Effector memory CD4-positive, alpha-beta T cell (primary cell): ENCODE measurements at regions not wholly inside any gene's neighbourhood (a gene's known extent, or its start where the extent isn't known, plus 50 kb on each side); places are given as distances from the start of the nearest gene placed in this dataset.

Source experiments
- DNase-seq, 3 donors: peaks; one replicate each; pipeline ENCODE4 v3.0.0-alpha.2; 2020
- H3K27ac ChIP-seq: 2 replicates; pipeline ENCODE4 v1.7.0; 2013; ENCODE audit warnings: mild to moderate bottlenecking, low read length, moderate library complexity; ENCODE audit not compliant: insufficient read depth, poor library complexity, severe bottlenecking
- H3K27me3 ChIP-seq: replicated peaks from 2 replicates; pipeline ENCODE4 v1.7.0; 2013; ENCODE audit warnings: mild to moderate bottlenecking, low read length; ENCODE audit not compliant: insufficient read depth, control insufficient read depth, poor library complexity, severe bottlenecking
- H3K36me3 ChIP-seq: 2 replicates; pipeline ENCODE4 v1.7.0; 2013; ENCODE audit warnings: mild to moderate bottlenecking, low read length, moderate library complexity; ENCODE audit not compliant: control insufficient read depth, insufficient read depth
- H3K4me1 ChIP-seq: 2 replicates; pipeline ENCODE4 v1.7.0; 2013; ENCODE audit warnings: low read length, mild to moderate bottlenecking; ENCODE audit not compliant: control insufficient read depth, insufficient read depth, poor library complexity, severe bottlenecking
- H3K4me3 ChIP-seq: 2 replicates; pipeline ENCODE4 v1.7.0; 2013; ENCODE audit warnings: low read length, low read depth, mild to moderate bottlenecking; ENCODE audit not compliant: insufficient read depth, poor library complexity, severe bottlenecking
- H3K9me3 ChIP-seq: 2 replicates; pipeline ENCODE4 v1.7.0; 2013; ENCODE audit warnings: mild to moderate bottlenecking, low read length, moderate library complexity; ENCODE audit not compliant: control insufficient read depth

DNA sequence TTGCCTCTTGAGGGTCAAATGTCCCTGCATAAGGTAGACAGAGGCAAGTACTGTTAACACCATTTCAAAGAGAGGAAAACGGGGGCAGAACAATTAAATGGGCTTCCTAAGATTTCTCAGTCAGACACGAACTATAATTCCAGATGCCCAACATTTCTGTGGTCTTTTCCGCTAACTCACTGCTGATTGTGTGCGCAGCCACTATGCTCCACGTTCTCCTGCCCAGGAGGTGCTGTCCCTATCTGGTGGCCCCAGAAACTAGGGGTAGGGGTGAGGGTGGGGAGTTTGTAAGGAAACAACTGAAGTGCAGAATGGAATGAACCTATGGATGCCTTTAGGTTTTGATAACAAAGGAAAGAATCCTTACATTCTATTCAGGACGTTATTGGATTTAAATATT lies 86.1 kb upstream of the BACH2 start:
- no peak overlapping the region for H3K4me3 ChIP-seq
- no peaks in the 10 kb centered on the region for H3K9me3 ChIP-seq
- H3K4me1 ChIP-seq = peaks cover 8% of the 10 kb centered on the region
- DNase-seq = no peak
- H3K27ac ChIP-seq = no peak overlapping the region
- H3K36me3 ChIP-seq = no peaks in the 10 kb centered on the region
- H3K27me3 ChIP-seq = no peaks in the 10 kb centered on the region

DNA sequence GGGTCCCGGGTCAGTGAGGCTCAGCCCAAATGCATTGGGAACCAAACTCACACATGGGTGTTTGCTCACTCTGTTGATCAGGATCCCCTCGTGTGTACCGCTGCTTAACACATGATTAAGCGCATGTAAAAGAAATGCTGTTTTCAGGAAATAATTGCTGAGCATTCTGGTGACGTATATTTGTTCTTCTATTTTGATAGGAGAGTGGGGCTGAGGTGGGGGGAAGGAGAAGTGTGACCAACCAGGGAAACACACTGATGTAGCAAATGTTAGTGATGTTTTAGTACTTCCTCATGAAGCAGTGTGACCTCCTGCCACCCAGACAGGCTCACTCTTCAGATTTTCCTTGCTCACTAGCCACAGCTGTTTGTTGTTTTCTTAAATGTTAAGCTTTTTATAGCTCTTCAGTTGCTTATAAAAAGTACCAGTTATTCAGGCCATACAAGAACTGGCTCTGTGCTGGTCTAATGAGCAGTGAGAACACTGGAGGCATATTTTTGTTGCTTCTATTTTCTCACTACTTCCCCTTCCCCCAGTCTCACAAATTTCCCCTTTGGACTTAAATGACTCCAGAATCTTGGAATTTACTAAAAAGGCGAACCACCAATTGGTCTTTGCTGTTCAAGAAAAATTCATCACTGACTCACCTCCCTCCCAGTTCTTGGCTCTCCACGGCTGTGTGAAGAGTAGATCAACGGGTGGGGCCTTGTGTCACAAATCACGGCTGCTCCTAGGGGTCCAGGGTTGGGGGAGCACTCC lies 79.2 kb upstream of the BACH2 start:
- Histone ChIP-seq H3K36me3 (no peaks in the 10 kb centered on the region), H3K9me3 (no peaks in the 10 kb centered on the region), H3K4me3 (no peak overlapping the region), H3K4me1 (no peaks in the 10 kb centered on the region), H3K27ac (no peak overlapping the region), H3K27me3 (no peaks in the 10 kb centered on the region)
- no peak for DNase-seq

DNA sequence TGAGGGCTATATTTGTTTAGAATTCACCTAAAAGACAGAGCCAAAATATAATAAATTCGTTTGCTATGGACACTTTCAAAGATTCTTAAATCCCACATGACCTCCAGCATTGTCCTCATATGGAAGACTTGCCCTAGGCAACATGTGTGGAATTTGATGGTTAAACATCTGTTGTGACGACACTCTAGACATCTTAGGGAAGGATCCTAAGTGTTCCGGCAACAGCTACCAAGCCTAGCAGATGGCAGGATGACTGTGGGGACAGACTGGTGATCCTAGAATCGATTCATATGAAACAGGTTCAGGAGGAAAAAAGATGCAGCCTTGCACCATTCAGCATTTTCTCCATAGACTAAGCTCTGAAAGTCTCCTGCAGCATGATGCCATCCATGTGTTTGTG lies 77.6 kb upstream of the BACH2 start:
- Histone ChIP-seq H3K9me3 (no peaks in the 10 kb centered on the region), H3K36me3 (no peaks in the 10 kb centered on the region), H3K4me1 (no peaks in the 10 kb centered on the region), H3K27me3 (no peaks in the 10 kb centered on the region), H3K4me3 (no peak overlapping the region), H3K27ac (no peak overlapping the region)
- no peak for DNase-seq

DNA sequence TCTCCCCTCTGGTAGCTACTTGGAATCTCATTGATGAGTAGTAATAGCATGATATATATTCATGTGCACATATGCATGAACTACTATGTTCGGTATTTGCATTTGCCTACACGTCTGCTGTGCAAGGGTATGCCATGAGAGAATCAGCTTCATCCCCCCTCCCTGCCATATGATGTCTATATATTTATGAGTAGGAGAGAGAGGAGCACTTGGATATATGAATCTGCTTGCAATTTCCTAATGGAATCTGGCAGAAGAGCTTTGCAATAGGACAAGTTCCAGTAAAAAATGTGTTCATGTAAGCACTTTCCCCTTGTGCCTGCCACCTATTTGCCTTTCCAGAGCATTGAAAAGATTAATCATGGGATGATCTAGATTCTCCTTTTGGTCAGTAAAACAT lies 76.2 kb upstream of the BACH2 start:
- Histone ChIP-seq H3K36me3 (no peaks in the 10 kb centered on the region), H3K4me1 (no peaks in the 10 kb centered on the region), H3K27ac (no peak overlapping the region), H3K27me3 (no peaks in the 10 kb centered on the region), H3K4me3 (no peak overlapping the region), H3K9me3 (no peaks in the 10 kb centered on the region)
- no peak for DNase-seq

DNA sequence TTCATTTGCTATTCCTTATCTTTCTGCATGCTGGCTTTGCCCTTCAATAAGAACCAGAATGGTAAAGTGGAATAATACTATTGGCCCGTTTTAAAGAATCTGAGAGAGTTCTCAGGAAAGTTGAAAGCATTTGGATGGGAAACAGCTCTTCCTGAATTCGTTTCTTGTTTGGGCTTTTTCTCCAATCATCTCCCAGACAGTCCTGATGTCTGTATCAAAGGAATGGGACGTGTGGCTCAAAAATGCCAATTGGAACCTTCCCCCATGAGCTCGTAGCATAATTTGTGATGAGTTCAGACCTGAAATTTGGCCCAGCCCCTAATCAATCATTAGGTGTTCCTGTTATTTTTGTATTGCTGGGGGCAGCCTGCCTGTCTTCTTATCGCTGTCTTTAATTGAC lies 75.8 kb upstream of the BACH2 start:
- no peaks in the 10 kb centered on the region for H3K9me3 ChIP-seq
- no peak overlapping the region for H3K27ac ChIP-seq
- no peaks in the 10 kb centered on the region for H3K27me3 ChIP-seq
- H3K4me1 ChIP-seq = no peaks in the 10 kb centered on the region
- DNase-seq = no peak
- no peaks in the 10 kb centered on the region for H3K36me3 ChIP-seq
- no peak overlapping the region for H3K4me3 ChIP-seq

DNA sequence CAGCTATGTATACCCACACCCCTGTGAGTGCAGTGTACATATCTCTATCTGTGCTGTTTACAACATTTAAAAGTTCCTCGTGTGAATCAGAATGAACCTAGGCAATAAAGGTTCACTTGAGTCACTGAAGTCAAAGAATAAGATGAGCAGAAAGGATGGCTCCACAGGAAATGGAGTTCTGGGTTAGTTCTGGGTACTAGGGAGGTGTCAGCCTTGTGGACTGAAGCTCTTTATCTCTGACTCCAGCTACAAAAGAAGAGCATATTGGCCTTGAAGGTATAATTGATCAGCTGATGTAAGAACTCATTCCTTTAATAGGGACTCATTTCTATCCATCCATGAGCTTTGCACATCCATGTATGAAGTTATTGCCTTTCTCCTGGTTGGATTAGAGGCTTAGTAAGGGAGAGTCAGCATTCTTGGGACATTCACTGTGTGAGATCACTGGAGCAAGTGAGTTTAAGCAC lies 73.9 kb upstream of the BACH2 start:
- no peak for DNase-seq
- H3K4me1 ChIP-seq = no peaks in the 10 kb centered on the region
- no peak overlapping the region for H3K27ac ChIP-seq
- no peak overlapping the region for H3K4me3 ChIP-seq
- no peaks in the 10 kb centered on the region for H3K36me3 ChIP-seq
- H3K27me3 ChIP-seq = peaks cover 2% of the 10 kb centered on the region
- H3K9me3 ChIP-seq = no peaks in the 10 kb centered on the region

DNA sequence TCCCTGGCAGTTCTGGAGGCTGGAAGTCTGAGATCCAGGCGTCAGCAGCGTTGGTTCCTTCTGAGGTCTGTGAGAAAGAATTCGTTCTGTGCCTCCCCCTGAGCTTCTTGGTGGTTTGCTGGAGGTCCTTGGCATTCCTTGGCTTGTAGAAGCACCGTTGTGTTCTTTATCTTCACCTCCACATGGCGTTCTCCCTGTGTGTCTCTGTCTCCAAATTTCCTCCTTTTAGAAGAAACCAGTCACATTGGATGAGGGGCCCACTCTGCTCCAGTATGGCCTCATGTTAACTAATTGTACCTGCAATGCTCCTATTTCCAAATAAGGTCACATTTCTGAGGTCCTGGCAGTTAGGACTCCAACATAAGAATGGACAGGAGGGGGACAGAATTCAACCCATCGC lies 73.0 kb upstream of the BACH2 start:
- Histone ChIP-seq H3K4me3 (no peak overlapping the region), H3K4me1 (no peaks in the 10 kb centered on the region), H3K27ac (no peak overlapping the region), H3K9me3 (no peaks in the 10 kb centered on the region), H3K27me3 (peaks cover 2% of the 10 kb centered on the region), H3K36me3 (no peaks in the 10 kb centered on the region)
- DNase-seq = no peak

DNA sequence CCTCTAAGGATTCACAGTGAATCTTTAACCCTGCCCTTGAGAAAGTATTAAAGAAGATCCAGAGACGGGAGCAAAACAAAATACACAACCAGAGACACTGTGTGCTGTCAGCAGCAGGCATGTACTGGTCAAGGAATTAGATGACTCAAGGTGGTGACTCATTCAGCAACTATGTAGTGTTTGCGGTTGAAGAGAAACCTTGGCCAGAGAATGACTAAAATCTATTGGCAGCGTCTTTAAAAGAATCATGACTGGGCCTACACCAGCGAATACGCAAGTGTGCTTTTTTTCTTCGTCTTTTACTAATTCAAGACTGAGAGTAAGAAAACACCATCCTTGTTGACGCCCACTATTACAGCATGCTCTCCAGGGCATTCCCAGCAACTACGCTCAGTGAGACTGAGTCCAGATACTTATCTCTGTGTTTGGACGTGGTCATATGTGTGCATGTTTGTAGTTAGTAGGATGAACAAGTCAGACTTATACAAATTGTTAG lies 72.4 kb upstream of the BACH2 start:
- Histone ChIP-seq H3K4me1 (no peaks in the 10 kb centered on the region), H3K4me3 (no peak overlapping the region), H3K36me3 (no peaks in the 10 kb centered on the region), H3K27ac (no peak overlapping the region), H3K9me3 (no peaks in the 10 kb centered on the region), H3K27me3 (peaks cover 2% of the 10 kb centered on the region)
- no peak for DNase-seq

DNA sequence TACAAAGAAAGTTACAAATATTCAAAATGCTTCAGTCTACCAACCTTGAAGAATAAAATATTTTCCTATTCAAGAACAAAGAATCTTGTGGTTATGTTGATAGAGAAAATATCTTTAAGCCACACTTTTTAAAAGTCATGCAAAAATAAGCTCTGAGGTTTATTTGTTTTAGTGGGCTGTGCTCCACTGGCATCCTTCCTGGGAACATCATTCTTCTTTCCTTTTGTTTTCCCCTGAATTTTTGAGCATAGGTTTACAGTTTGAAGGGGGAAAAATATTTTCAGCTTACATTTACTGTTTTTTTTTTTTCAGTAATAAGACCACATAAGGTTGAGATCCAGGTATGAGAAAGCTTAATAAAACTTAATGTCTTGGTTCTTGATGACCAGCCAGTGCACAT lies 72.0 kb upstream of the BACH2 start:
- H3K27me3 ChIP-seq = peaks cover 2% of the 10 kb centered on the region
- DNase-seq = no peak
- no peaks in the 10 kb centered on the region for H3K9me3 ChIP-seq
- no peaks in the 10 kb centered on the region for H3K4me1 ChIP-seq
- H3K4me3 ChIP-seq = no peak overlapping the region
- no peak overlapping the region for H3K27ac ChIP-seq
- H3K36me3 ChIP-seq = no peaks in the 10 kb centered on the region

DNA sequence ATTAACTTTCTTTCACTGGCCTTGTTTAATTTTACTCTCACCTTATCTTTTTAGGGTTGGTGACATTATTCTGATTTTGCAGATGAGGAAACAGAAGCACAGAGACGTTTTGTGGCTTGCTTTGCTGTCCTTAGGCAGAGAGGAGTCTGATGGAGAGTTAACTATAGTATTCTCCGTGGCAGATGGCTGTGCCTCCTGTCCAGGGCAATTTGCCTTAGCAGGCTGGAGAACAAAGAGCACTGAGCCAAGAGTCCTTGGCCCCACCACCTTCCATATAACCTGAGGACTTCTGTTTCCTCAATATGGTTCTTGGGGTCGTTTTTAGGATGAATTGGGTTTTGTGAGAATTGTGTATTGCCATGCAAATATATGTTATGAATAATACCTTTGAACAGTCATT lies 71.4 kb upstream of the BACH2 start:
- no peak for DNase-seq
- Histone ChIP-seq H3K36me3 (no peaks in the 10 kb centered on the region), H3K4me3 (no peak overlapping the region), H3K27me3 (peaks cover 2% of the 10 kb centered on the region), H3K27ac (no peak overlapping the region), H3K4me1 (no peaks in the 10 kb centered on the region), H3K9me3 (no peaks in the 10 kb centered on the region)
